ENCODE measurements at regions not wholly inside any gene's neighbourhood (a gene's known extent, or its start where the extent isn't known, plus 50 kb on each side); places are given as distances from the start of the nearest gene placed in this dataset.

- no peaks in the 10 kb centered on the region for H3K27me3 ChIP-seq (ENCODE audit: control insufficient read depth, insufficient read depth, low read length)
- H3K4me2 ChIP-seq (ENCODE audit: extremely low read depth, insufficient read depth, low read length), result no peak overlapping the region
- no peaks in the 10 kb centered on the region for H4K20me1 ChIP-seq (ENCODE audit: control insufficient read depth, extremely low read depth, insufficient read depth, low read length)
- no peaks in the 10 kb centered on the region for H3K9me3 ChIP-seq (ENCODE audit: control insufficient read depth, insufficient read depth, low read depth, low read length)
- no peaks in the 10 kb centered on the region for H3K36me3 ChIP-seq (ENCODE audit: control insufficient read depth, insufficient read depth, low read length)
- H2AFZ ChIP-seq (ENCODE audit: low read length), result no peak overlapping the region
- no peak overlapping the region for H3K27ac ChIP-seq (ENCODE audit: insufficient read depth, low read length)
- no peak overlapping the region for H3K9ac ChIP-seq (ENCODE audit: insufficient read depth, low read length)
- no peak for TF ChIP-seq CTCF (conservative IDR thresholded peaks at IDR 0.05 in 1 of 2, IDR thresholded peaks at IDR 0.05 in 1 of 2; ENCODE audit: low read depth in 1 of 2, low read length in 2 of 2)
- TF ChIP-seq EZH2 (IDR thresholded peaks at IDR 0.05; ENCODE audit: low read length, missing control alignments), result no peak
- H3K79me2 ChIP-seq (ENCODE audit: control insufficient read depth, insufficient read depth, low read length), result no peaks in the 10 kb centered on the region
- no peaks in the 10 kb centered on the region for H3K4me1 ChIP-seq (ENCODE audit: control insufficient read depth, extremely low read depth, insufficient read depth, low read length)
- DNase-seq (ENCODE audit: low read depth in 2 of 2), result peak in 1 of 2 donors; percentile 9
- no peak overlapping the region for H3K4me3 ChIP-seq (replicated peaks in 1 of 4; ENCODE audit: control extremely low read depth in 1 of 4, insufficient read depth in 1 of 4, low read depth in 3 of 4, low read length in 4 of 4)
Observed at GRCh38 chr4:83191026-83191425, 76.5 kb upstream of the PLAC8 start.

GRCh38 chr4:83189631-83190136 is 75.2 kb upstream of the PLAC8 start:
- Histone ChIP-seq H4K20me1 (ENCODE audit: control insufficient read depth, extremely low read depth, insufficient read depth, low read length) (no peaks in the 10 kb centered on the region), H3K79me2 (ENCODE audit: control insufficient read depth, insufficient read depth, low read length) (no peaks in the 10 kb centered on the region), H3K27ac (ENCODE audit: insufficient read depth, low read length) (no peak overlapping the region), H3K9ac (ENCODE audit: insufficient read depth, low read length) (no peak overlapping the region), H3K27me3 (ENCODE audit: control insufficient read depth, insufficient read depth, low read length) (no peaks in the 10 kb centered on the region), H3K9me3 (ENCODE audit: control insufficient read depth, insufficient read depth, low read depth, low read length) (no peaks in the 10 kb centered on the region), H3K4me3 (replicated peaks in 1 of 4; ENCODE audit: control extremely low read depth in 1 of 4, insufficient read depth in 1 of 4, low read depth in 3 of 4, low read length in 4 of 4) (no peak overlapping the region), H2AFZ (ENCODE audit: low read length) (no peak overlapping the region), H3K4me2 (ENCODE audit: extremely low read depth, insufficient read depth, low read length) (no peak overlapping the region), H3K36me3 (ENCODE audit: control insufficient read depth, insufficient read depth, low read length) (no peaks in the 10 kb centered on the region), H3K4me1 (ENCODE audit: control insufficient read depth, extremely low read depth, insufficient read depth, low read length) (no peaks in the 10 kb centered on the region)
- no peak for DNase-seq (ENCODE audit: low read depth in 2 of 2)
- no peak for TF ChIP-seq CTCF (conservative IDR thresholded peaks at IDR 0.05 in 1 of 2, IDR thresholded peaks at IDR 0.05 in 1 of 2; ENCODE audit: low read depth in 1 of 2, low read length in 2 of 2)
- TF ChIP-seq EZH2 (IDR thresholded peaks at IDR 0.05; ENCODE audit: low read length, missing control alignments), result no peak

GRCh38 chr4:83180431-83180968 is 66.0 kb upstream of the PLAC8 start:
- H3K4me3 ChIP-seq (replicated peaks in 1 of 4; ENCODE audit: control extremely low read depth in 1 of 4, insufficient read depth in 1 of 4, low read depth in 3 of 4, low read length in 4 of 4), result no peak overlapping the region
- no peak overlapping the region for H3K9ac ChIP-seq (ENCODE audit: insufficient read depth, low read length)
- H3K4me2 ChIP-seq (ENCODE audit: extremely low read depth, insufficient read depth, low read length), result no peak overlapping the region
- H3K27me3 ChIP-seq (ENCODE audit: control insufficient read depth, insufficient read depth, low read length), result no peaks in the 10 kb centered on the region
- H3K36me3 ChIP-seq (ENCODE audit: control insufficient read depth, insufficient read depth, low read length), result no peaks in the 10 kb centered on the region
- no peaks in the 10 kb centered on the region for H3K4me1 ChIP-seq (ENCODE audit: control insufficient read depth, extremely low read depth, insufficient read depth, low read length)
- no peak overlapping the region for H2AFZ ChIP-seq (ENCODE audit: low read length)
- H3K9me3 ChIP-seq (ENCODE audit: control insufficient read depth, insufficient read depth, low read depth, low read length), result no peaks in the 10 kb centered on the region
- H4K20me1 ChIP-seq (ENCODE audit: control insufficient read depth, extremely low read depth, insufficient read depth, low read length), result no peaks in the 10 kb centered on the region
- no peak for TF ChIP-seq CTCF (conservative IDR thresholded peaks at IDR 0.05 in 1 of 2, IDR thresholded peaks at IDR 0.05 in 1 of 2; ENCODE audit: low read depth in 1 of 2, low read length in 2 of 2)
- no peak for TF ChIP-seq EZH2 (IDR thresholded peaks at IDR 0.05; ENCODE audit: low read length, missing control alignments)
- H3K79me2 ChIP-seq (ENCODE audit: control insufficient read depth, insufficient read depth, low read length), result no peaks in the 10 kb centered on the region
- H3K27ac ChIP-seq (ENCODE audit: insufficient read depth, low read length), result no peak overlapping the region
- DNase-seq (ENCODE audit: low read depth in 2 of 2), result no peak

Data from fibroblast of lung (primary cell).